Stimulated activated effector memory CD8-positive, alpha-beta T cell treated with anti-CD3 and anti-CD28 coated beads, Interleukin-12 subunit alpha, Interleukin-12 subunit beta, amount 100 ng/mL, for 72 hours (primary cell): ENCODE measurements at regions not wholly inside any gene's neighbourhood (a gene's known extent, or its start where the extent isn't known, plus 50 kb on each side); places are given as distances from the start of the nearest gene placed in this dataset.
"Not testable (repeated sequence)": the region's sequence is repeated elsewhere in the genome, so short reads cannot be mapped to it uniquely, and the experiment has no call there.

Source experiments
- ATAC-seq: fragments of 150-1000 bp; cut with Tn5 transposase; 2 replicates; pipeline ENCODE4 v1.10.0; 2021
- DNase-seq, 2 donors: peaks; one replicate each; pipeline ENCODE4 v3.0.0; 2021 to 2022; ENCODE audit warnings: low spot score in 2 of 2
- H3K27ac Mint-ChIP-seq: one replicate; pipeline ENCODE4 v1.8.0; 2022; ENCODE audit warnings: mild to moderate bottlenecking, mixed read lengths
- H3K36me3 Mint-ChIP-seq: one replicate; pipeline ENCODE4 v1.8.0; 2022; ENCODE audit warnings: mild to moderate bottlenecking, mixed read lengths
- H3K4me1 Mint-ChIP-seq: one replicate; pipeline ENCODE4 v1.8.0; 2022; ENCODE audit warnings: mixed read lengths
- H3K4me3 Mint-ChIP-seq: one replicate; pipeline ENCODE4 v1.8.0; 2022; ENCODE audit warnings: mild to moderate bottlenecking, mixed read lengths
- H3K9me3 Mint-ChIP-seq: one replicate; pipeline ENCODE4 v1.8.0; 2022; ENCODE audit warnings: mixed read lengths

GRCh38 chr2:7748717-7749415 is 831.7 kb downstream of the RNF144A start:
- peaks cover 6% of the 10 kb centered on the region for H3K9me3 Mint-ChIP-seq
- H3K36me3 Mint-ChIP-seq = peaks cover 34% of the 10 kb centered on the region
- H3K27ac Mint-ChIP-seq = peak overlapping the region; percentile 84
- peak overlapping the region; percentile 53 for H3K4me3 Mint-ChIP-seq
- DNase-seq (peak in 1 of 2 donors; percentile 80), ATAC-seq (peak; percentile 65)
- H3K4me1 Mint-ChIP-seq = peaks cover 45% of the 10 kb centered on the region

- H3K36me3 Mint-ChIP-seq = peaks cover 24% of the 10 kb centered on the region
Measured at GRCh38 chr2:7749895-7750559, 832.8 kb downstream of the RNF144A start.

GRCh38 chr2:7752291-7752690 is 835.1 kb downstream of the RNF144A start:
- H3K4me1 Mint-ChIP-seq = peaks cover 33% of the 10 kb centered on the region
- DNase-seq = no peak
- no peak overlapping the region for H3K27ac Mint-ChIP-seq
- H3K36me3 Mint-ChIP-seq = peaks cover 16% of the 10 kb centered on the region
- ATAC-seq = no peak
- no peak overlapping the region for H3K4me3 Mint-ChIP-seq
- peaks cover 19% of the 10 kb centered on the region for H3K9me3 Mint-ChIP-seq

More at GRCh38 chr2:7749895-7750559, 832.8 kb downstream of the RNF144A start:
- ATAC-seq = no peak
- Mint-ChIP-seq H3K4me3 (no peak overlapping the region), H3K4me1 (peaks cover 33% of the 10 kb centered on the region), H3K9me3 (peaks cover 10% of the 10 kb centered on the region), H3K27ac (no peak overlapping the region)
- no peak for DNase-seq

GRCh38 chr2:7753777-7754176 is 836.6 kb downstream of the RNF144A start:
- no peak for DNase-seq
- ATAC-seq = no peak
- Mint-ChIP-seq H3K4me3 (no peak overlapping the region), H3K36me3 (peaks cover 9% of the 10 kb centered on the region), H3K9me3 (peaks cover 21% of the 10 kb centered on the region), H3K4me1 (peaks cover 30% of the 10 kb centered on the region), H3K27ac (no peak overlapping the region)

GRCh38 chr2:7755879-7756278 is 838.7 kb downstream of the RNF144A start:
- Mint-ChIP-seq H3K4me1 (peaks cover 26% of the 10 kb centered on the region), H3K27ac (no peak overlapping the region), H3K4me3 (no peak overlapping the region), H3K36me3 (peaks cover 6% of the 10 kb centered on the region), H3K9me3 (peaks cover 23% of the 10 kb centered on the region)
- ATAC-seq (no peak), DNase-seq (no peak)

- Mint-ChIP-seq H3K4me1 (peaks cover 26% of the 10 kb centered on the region), H3K36me3 (peaks cover 6% of the 10 kb centered on the region), H3K9me3 (peaks cover 25% of the 10 kb centered on the region), H3K4me3 (no peak overlapping the region), H3K27ac (peak overlapping the region; percentile 58)
- ATAC-seq (peak; percentile 98), DNase-seq (no peak)
Measured at GRCh38 chr2:7758073-7758759, 841.0 kb downstream of the RNF144A start.

DNA sequence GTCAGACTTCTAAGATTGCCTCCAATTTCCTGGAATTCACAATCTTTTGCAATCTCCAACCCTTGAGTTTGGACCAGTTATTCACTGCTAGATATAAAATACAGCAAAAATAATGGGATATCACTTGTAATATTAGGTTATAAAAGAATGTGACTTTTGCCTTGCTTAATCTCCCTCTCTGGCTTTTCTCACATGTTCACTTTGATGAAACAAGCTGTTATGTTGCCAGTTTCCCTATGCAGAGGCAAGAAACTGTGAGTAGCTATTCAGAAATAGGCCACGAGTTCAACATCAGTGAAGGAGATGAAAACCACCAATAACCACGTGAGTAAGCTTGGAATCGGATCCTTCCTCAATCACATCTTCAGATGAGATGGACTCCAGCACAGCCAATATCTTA is 842.7 kb downstream of the RNF144A start:
- Mint-ChIP-seq H3K36me3 (peaks cover 6% of the 10 kb centered on the region), H3K27ac (no peak overlapping the region), H3K9me3 (peaks cover 27% of the 10 kb centered on the region)

GRCh38 chr2:7763418-7763817 is 846.2 kb downstream of the RNF144A start:
- not testable (repeated sequence) for H3K27ac Mint-ChIP-seq, DNase-seq, H3K36me3 Mint-ChIP-seq, ATAC-seq, H3K4me3 Mint-ChIP-seq
- Mint-ChIP-seq H3K9me3 (peaks cover 16% of the 10 kb centered on the region), H3K4me1 (peaks cover 14% of the 10 kb centered on the region)

More for the DNA sequence above, 842.7 kb downstream of the RNF144A start:
- DNase-seq (no peak), ATAC-seq (no peak)
- Mint-ChIP-seq H3K4me3 (no peak overlapping the region), H3K4me1 (peaks cover 26% of the 10 kb centered on the region)

GRCh38 chr2:7765236-7765635 is 848.0 kb downstream of the RNF144A start:
- no peak overlapping the region for H3K4me3 Mint-ChIP-seq
- no peaks in the 10 kb centered on the region for H3K36me3 Mint-ChIP-seq
- peaks cover 14% of the 10 kb centered on the region for H3K4me1 Mint-ChIP-seq
- no peak overlapping the region for H3K27ac Mint-ChIP-seq
- no peak for ATAC-seq
- DNase-seq = no peak
- peaks cover 17% of the 10 kb centered on the region for H3K9me3 Mint-ChIP-seq

DNA sequence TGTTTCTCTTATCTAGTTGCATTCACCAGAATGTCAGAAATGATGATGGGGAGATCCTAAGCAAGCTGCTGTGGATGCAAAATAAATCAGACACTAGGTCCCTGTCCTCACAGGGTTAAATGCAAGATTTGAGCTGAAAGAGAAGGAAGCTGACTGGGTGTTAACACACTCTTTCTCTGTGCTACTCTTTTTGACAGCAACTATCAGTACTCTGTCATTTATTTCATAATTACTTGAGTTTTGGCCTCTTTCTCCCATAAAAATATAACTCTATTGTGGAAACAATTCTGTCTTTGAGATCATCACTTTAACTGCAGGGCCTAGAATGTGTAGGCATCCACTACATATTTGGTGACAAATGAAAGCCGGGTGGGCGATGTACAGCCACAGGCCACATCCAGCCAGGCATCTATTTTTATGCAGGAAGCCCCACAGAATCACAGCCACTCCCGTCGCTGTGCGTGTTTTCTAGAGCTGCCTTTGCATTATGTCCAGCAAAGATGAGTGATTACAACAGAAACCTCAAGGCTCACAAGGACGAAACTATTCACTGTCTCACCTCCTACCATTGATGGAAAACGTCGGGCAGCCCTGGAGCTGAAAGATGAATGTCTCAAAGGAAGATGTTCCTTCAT is 849.0 kb downstream of the RNF144A start:
- Mint-ChIP-seq H3K4me3 (no peak overlapping the region), H3K27ac (no peak overlapping the region), H3K9me3 (peaks cover 17% of the 10 kb centered on the region), H3K4me1 (peaks cover 14% of the 10 kb centered on the region), H3K36me3 (no peaks in the 10 kb centered on the region)
- ATAC-seq = peak; percentile 88
- no peak for DNase-seq

GRCh38 chr2:7766978-7767565 is 849.9 kb downstream of the RNF144A start:
- no peak for ATAC-seq

GRCh38 chr2:7767902-7768301 is 850.7 kb downstream of the RNF144A start:
- ATAC-seq (no peak), DNase-seq (no peak)
- no peak overlapping the region for H3K27ac Mint-ChIP-seq
- peaks cover 11% of the 10 kb centered on the region for H3K9me3 Mint-ChIP-seq
- H3K36me3 Mint-ChIP-seq = no peaks in the 10 kb centered on the region
- H3K4me1 Mint-ChIP-seq = peaks cover 18% of the 10 kb centered on the region
- H3K4me3 Mint-ChIP-seq = no peak overlapping the region

More at GRCh38 chr2:7766978-7767565, 849.9 kb downstream of the RNF144A start:
- H3K27ac Mint-ChIP-seq = no peak overlapping the region
- DNase-seq = no peak
- H3K4me1 Mint-ChIP-seq = peaks cover 14% of the 10 kb centered on the region
- H3K9me3 Mint-ChIP-seq = peaks cover 17% of the 10 kb centered on the region
- no peaks in the 10 kb centered on the region for H3K36me3 Mint-ChIP-seq
- H3K4me3 Mint-ChIP-seq = no peak overlapping the region

- ATAC-seq (no peak), DNase-seq (peak in 1 of 2 donors; percentile 43)
- peaks cover 6% of the 10 kb centered on the region for H3K36me3 Mint-ChIP-seq
Measured at GRCh38 chr2:7771781-7772180, 854.6 kb downstream of the RNF144A start.

DNA sequence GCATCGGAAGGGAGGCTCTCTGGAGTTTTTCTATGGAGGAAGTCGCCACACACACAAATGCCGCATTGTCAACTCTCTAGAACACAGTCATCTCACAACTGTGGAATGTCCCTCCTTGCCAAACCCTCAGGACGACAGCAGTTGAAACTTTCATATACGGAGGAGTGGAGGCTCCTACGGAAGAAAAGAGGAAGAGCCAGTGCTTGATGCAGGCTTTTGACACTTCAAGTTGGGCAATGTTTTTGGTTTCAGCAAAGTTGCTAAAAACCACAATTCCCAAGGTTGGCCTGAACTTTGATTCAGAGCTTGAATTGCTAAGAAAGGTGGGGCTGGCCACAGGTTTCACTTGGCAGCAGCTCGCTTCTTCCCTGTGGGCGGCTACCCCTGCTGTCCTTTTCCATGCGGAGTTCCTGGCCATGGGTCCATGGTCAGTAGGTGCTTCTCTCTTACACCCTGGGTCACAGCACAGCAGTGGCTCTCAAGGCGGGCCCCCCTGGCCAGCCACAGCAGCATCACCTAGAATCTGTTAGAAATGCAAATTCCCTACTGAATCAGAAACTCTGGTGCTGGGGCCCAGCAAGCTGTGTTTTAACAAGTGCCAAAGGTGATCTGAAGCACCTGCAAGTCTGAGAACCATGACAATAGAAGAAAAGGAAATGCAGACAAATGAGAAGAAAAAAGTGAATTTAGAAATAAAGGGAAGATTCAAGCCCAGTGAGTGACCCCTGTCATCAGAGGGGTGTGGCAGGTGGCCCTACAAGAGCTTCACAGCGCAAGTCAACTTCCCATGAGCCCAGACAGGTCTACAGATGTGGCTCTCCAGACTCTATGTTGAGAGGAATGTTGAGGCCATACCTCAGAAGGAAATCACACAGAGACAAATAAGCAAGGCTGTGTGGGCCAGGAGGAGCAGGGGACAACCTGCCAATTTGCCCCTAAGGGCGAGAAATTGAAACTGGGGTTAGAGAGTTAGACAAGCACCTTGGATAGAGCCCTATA is 856.4 kb downstream of the RNF144A start:
- DNase-seq (peak; percentile 15 to 77), ATAC-seq (peak; percentile 76)

More at GRCh38 chr2:7771781-7772180, 854.6 kb downstream of the RNF144A start:
- peaks cover 32% of the 10 kb centered on the region for H3K4me1 Mint-ChIP-seq
- no peak overlapping the region for H3K4me3 Mint-ChIP-seq
- H3K9me3 Mint-ChIP-seq = peaks cover 3% of the 10 kb centered on the region
- no peak overlapping the region for H3K27ac Mint-ChIP-seq

More for the DNA sequence above, 856.4 kb downstream of the RNF144A start:
- Mint-ChIP-seq H3K27ac (peak overlapping the region; percentile 33), H3K4me1 (peaks cover 29% of the 10 kb centered on the region), H3K9me3 (peaks cover 3% of the 10 kb centered on the region), H3K4me3 (peak overlapping the region; percentile 38), H3K36me3 (peaks cover 6% of the 10 kb centered on the region)
